ENCODE measurements at regions not wholly inside any gene's neighbourhood (a gene's known extent, or its start where the extent isn't known, plus 50 kb on each side); places are given as distances from the start of the nearest gene placed in this dataset.

- DNase-seq (no peak), ATAC-seq (ENCODE audit: low FRiP score in 2 of 2) (no peak)
- Histone ChIP-seq H3K36me3 (no peaks in the 10 kb centered on the region), H3K9me3 (no peaks in the 10 kb centered on the region), H3K4me1 (peaks cover 0 to 17% (median 0%) of the 10 kb centered on the region in 4 donors), H3K27me3 (no peaks in the 10 kb centered on the region), H3K4me3 (no peak overlapping the region), H3K27ac (peak overlapping the region in 2 of 4 donors; percentile 60 to 64)
- TF ChIP-seq POLR2A (IDR thresholded peaks at IDR 0.05): no peak
- no peak for TF ChIP-seq EP300 (IDR thresholded peaks at IDR 0.05)
- TF ChIP-seq CTCF (IDR thresholded peaks at IDR 0.05): no peak
- WGBS, 2 donors: 61 to 76% methylated on average over 3 of the region's 3 CpGs
Observed at GRCh38 chr10:21164687-21165086, 267.6 kb upstream of the NEBL start.

- Histone ChIP-seq H3K4me1 (peaks cover 0 to 20% (median 0%) of the 10 kb centered on the region in 4 donors), H3K27ac (no peak overlapping the region), H3K9me3 (no peaks in the 10 kb centered on the region), H3K27me3 (no peaks in the 10 kb centered on the region), H3K4me3 (no peak overlapping the region), H3K36me3 (no peaks in the 10 kb centered on the region)
- TF ChIP-seq POLR2AphosphoS5 (IDR thresholded peaks at IDR 0.05) (no peak), EP300 (IDR thresholded peaks at IDR 0.05) (no peak), CTCF (IDR thresholded peaks at IDR 0.05) (no peak), POLR2A (IDR thresholded peaks at IDR 0.05) (no peak)
- ATAC-seq (ENCODE audit: low FRiP score in 2 of 2): no peak
- no peak for DNase-seq
Observed at GRCh38 chr10:21162948-21163347, 265.8 kb upstream of the NEBL start.

- Histone ChIP-seq H3K9me3 (no peaks in the 10 kb centered on the region), H3K4me1 (peaks cover 0 to 20% (median 0%) of the 10 kb centered on the region in 4 donors), H3K27me3 (no peaks in the 10 kb centered on the region), H3K36me3 (no peaks in the 10 kb centered on the region), H3K4me3 (no peak overlapping the region), H3K27ac (no peak overlapping the region)
- no peak for ATAC-seq (ENCODE audit: low FRiP score in 2 of 2)
- TF ChIP-seq CTCF (IDR thresholded peaks at IDR 0.05) (no peak), EP300 (IDR thresholded peaks at IDR 0.05) (no peak), POLR2A (IDR thresholded peaks at IDR 0.05) (no peak), POLR2AphosphoS5 (IDR thresholded peaks at IDR 0.05) (no peak)
- DNase-seq: no peak
- 73 to 76% methylated on average over 2 of the region's 2 CpGs for WGBS, 2 donors
Observed at GRCh38 chr10:21161647-21162046, 264.5 kb upstream of the NEBL start.

- Histone ChIP-seq H3K36me3 (no peaks in the 10 kb centered on the region), H3K9me3 (no peaks in the 10 kb centered on the region), H3K27ac (no peak overlapping the region), H3K4me1 (peaks cover 0 to 20% (median 0%) of the 10 kb centered on the region in 4 donors), H3K27me3 (no peaks in the 10 kb centered on the region), H3K4me3 (no peak overlapping the region)
- ATAC-seq (ENCODE audit: low FRiP score in 2 of 2) (no peak), DNase-seq (no peak)
- WGBS, 2 donors: 75 to 84% methylated on average over 5 of the region's 5 CpGs
- TF ChIP-seq CTCF (IDR thresholded peaks at IDR 0.05) (no peak), POLR2A (IDR thresholded peaks at IDR 0.05) (no peak), EP300 (IDR thresholded peaks at IDR 0.05) (no peak), POLR2AphosphoS5 (IDR thresholded peaks at IDR 0.05) (no peak)
Observed at GRCh38 chr10:21161090-21161625, 264.0 kb upstream of the NEBL start.

GRCh38 chr10:21160116-21160515 is 263.0 kb upstream of the NEBL start:
- peaks cover 0 to 17% (median 0%) of the 10 kb centered on the region in 4 donors for H3K4me1 ChIP-seq
- no peaks in the 10 kb centered on the region for H3K27me3 ChIP-seq
- H3K36me3 ChIP-seq: no peaks in the 10 kb centered on the region
- ATAC-seq (ENCODE audit: low FRiP score in 2 of 2): peak in 1 of 2 donors; percentile 28
- H3K4me3 ChIP-seq: no peak overlapping the region
- no peak for TF ChIP-seq POLR2A (IDR thresholded peaks at IDR 0.05)
- no peak for TF ChIP-seq POLR2AphosphoS5 (IDR thresholded peaks at IDR 0.05)
- no peak for TF ChIP-seq EP300 (IDR thresholded peaks at IDR 0.05)
- TF ChIP-seq CTCF (IDR thresholded peaks at IDR 0.05): no peak
- H3K9me3 ChIP-seq: no peaks in the 10 kb centered on the region
- 36 to 53% methylated on average over 4 of the region's 4 CpGs for WGBS, 2 donors
- peak overlapping the region in 2 of 4 donors; percentile 22 to 36 for H3K27ac ChIP-seq
- peak in 1 of 2 donors; percentile 69 for DNase-seq
